NCI-H2029 treated with DMSO at 0.1 percent for 48 hours (cell line): ENCODE measurements at regions not wholly inside any gene's neighbourhood (a gene's known extent, or its start where the extent isn't known, plus 50 kb on each side); places are given as distances from the start of the nearest gene placed in this dataset.
"Not testable (repeated sequence)": the region's sequence is repeated elsewhere in the genome, so short reads cannot be mapped to it uniquely, and the experiment has no call there.

ENCODE experiments used
- DNase-seq: peaks from one replicate; lab custom pipeline; 2025; lab: John Stamatoyannopoulos, UW

- DNase-seq = no peak
These were observed 341.2 kb upstream of the MGAT4C start for GRCh38 chr12:86597431-86597830.

DNA sequence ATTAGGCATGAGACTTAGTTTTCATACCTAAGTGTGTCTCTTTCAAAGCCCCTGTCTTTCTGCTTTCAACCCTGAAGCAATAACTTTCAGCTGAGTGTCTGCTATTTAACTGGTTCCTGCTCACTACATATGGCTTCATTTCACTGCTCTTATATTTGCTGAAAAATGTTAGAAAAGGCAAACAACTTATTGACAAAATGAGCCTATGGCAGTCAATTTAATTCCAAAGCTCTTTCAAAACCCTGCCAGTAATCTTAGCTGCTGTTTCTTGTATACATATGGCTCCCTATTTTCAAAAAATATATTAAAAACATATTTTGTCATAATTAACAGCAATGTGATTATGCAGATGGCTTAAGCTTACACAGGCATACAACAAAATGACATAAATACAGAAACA is 334.1 kb upstream of the MGAT4C start:
- no peak for DNase-seq

GRCh38 chr12:86574143-86574542 is 318.0 kb upstream of the MGAT4C start:
- DNase-seq = no peak

DNA sequence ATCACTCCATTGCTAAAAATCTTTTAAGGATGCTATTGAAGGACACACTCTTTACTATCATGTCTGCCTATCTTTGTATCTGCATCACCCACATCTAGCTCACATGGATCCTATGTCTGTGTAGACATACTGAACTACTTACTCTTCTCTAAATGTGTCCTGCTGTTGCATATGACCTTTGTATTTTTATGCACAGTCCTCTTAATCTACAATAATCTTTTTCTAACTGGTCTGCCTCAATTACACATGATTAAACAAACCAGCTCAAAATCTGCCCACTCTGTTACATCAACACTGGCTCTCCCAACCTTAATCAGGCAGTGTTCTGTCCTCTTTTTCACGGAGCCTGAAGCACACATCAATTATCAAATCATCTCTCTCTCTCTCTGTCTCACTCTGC is 316.3 kb upstream of the MGAT4C start:
- no peak for DNase-seq

DNA sequence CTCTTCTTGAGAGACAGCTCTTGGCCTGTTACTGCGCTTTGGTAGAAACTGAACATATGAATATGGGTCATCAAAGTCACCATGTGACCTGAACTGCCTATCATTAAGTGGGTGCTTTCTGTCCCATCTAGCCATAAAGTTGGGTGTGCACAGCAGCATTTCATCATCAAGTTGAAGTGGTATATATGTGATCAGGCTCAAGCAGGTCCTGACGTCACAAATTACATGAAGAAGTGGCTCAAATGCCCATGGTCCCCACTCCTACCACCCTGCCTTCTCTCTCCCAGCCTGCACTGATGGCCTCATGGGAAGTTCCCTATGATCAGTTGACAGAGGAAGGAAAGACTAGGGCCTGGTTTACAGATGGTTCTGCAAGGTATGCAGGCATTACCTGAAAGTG is 308.8 kb upstream of the MGAT4C start:
- DNase-seq = no peak

- DNase-seq = not testable (repeated sequence)
These were observed 299.3 kb upstream of the MGAT4C start for GRCh38 chr12:86555491-86555890.

- no peak for DNase-seq
These were observed 295.0 kb upstream of the MGAT4C start for GRCh38 chr12:86551146-86551571.

DNA sequence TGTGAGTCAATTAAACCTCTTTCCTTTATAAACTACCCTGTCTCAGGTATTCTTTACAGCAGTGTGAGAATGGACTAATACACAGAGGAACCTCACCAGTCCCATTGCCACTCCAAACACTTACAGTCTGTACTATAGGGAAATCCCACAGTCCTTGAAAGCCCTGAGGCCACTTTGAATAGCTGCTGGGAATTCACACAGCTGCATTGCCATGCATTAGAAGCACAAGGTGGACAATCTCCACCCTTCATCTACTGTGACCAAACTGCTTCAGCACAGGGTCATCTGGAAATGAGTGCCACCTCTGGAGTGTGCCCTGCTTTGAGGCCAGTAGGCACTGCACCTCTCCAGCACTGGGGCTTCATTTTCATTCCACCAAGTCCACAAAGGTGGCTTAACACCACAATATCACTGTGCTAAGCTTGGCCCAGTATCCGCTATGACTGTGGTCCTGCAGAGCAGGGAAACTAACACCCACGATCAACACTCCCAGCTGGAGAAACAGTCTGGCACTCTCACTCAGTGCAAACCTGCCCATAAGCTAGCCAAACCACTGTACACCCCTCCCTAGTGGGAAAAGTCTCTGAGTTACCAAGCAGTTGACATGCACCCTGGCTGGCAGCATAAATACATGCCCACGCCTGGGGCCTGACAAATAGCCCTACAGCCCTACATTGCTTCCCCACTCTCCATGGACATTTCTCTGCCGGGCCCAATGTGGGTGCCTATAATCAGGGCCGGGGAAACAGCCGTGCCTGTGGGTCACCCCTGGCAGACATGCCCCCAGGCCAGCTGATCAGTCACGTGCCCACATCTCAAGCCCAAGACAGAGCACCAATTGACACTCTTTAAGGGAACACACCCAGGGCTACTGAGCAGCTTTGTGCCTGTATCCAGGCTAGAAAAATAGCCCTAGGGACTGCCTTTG is 294.3 kb upstream of the MGAT4C start:
- no peak for DNase-seq

DNA sequence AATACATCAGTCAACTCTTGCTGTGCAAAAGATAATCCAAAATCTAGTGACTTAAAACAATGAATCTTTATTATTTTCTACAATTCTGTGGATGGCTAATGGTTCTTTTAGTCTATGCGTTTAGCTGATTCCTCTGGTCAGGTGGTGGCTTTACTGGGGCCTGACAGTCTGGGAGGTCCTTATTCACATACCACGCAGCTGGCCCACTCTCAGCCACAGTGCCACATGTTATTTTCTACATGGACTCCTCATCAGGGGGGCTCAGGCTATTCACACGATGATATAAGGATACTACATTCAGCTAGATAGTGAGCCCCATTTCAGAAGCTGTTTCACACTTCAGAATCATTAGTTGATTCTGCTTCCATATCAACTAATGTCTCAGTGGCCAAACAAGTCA is 287.5 kb upstream of the MGAT4C start:
- no peak for DNase-seq

- DNase-seq = no peak
These were observed 274.9 kb upstream of the MGAT4C start for GRCh38 chr12:86530996-86531655.

DNA sequence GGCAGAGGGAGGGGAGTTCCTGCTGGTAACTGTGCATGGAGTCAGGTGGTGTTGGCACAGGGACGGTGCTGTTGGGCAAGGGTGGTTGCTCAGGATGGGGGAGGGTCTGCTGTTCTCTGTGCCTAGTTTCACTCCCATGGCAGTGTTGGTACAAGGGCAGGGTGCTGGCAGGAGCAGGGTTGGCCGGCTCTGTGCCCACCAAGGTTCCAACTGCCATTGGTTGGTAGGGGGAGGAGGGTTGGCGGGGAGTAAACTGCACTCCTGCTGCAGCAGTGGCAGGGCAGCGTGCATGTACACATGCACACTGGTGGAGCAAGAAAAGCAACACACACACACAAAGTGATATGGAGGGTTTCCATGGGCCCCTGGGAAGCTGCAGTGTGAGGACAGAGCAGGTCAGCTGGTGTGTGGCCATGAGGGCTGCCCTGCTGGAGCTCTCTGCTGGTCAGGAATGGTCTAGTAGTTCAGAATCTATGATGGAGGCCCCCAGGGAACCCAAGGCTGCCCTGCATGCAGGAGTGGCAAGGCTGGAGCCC is 269.9 kb upstream of the MGAT4C start:
- DNase-seq = no peak

DNA sequence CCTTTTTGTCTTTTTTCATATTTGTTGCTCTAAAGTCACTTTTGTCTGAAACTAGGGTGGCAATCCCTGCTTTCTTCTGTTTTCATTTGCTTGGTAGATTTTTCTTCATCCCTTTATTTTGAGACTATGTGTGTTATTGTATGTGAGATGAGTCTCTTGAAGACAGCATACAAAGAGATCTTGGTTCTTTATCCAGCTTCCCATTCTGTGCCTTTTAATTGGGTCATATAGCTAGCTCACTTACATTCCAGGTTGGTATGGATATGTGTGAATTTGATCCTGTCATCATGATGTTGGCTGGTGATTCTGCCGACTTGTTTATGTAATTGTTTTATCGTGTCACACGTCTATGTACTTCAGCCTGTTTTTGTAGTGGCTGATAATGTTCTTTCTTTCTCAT is 267.7 kb upstream of the MGAT4C start:
- no peak for DNase-seq

- no peak for DNase-seq
These were observed 265.7 kb upstream of the MGAT4C start for GRCh38 chr12:86521870-86522269.

- DNase-seq = no peak
These were observed 257.0 kb upstream of the MGAT4C start for GRCh38 chr12:86513226-86513625.

- no peak for DNase-seq
These were observed 240.4 kb upstream of the MGAT4C start for GRCh38 chr12:86496595-86496994.

- no peak for DNase-seq
These were observed 228.3 kb upstream of the MGAT4C start for GRCh38 chr12:86484473-86484872.

- no peak for DNase-seq
These were observed 217.0 kb upstream of the MGAT4C start for GRCh38 chr12:86473231-86473630.

GRCh38 chr12:86456776-86457175 is 200.6 kb upstream of the MGAT4C start:
- no peak for DNase-seq

DNA sequence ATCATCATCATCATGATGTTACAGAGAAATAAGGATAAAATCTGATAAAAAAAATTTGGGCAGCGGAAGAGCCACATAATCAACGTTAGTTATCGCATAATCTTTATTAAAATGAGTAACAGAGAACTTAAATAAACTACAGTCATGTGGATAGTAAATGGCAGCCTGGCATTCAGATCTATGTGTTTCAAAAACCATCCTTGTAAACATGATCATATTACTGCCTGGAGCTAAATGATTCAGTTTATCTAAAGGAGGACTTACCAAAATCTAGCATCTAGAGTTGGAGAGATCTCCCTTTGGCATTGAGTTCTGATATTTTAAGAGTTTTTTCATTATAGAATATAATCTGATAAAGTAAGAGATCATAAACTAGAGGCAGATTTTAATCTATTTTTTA is 200.1 kb upstream of the MGAT4C start:
- DNase-seq = no peak

GRCh38 chr12:86445356-86445755 is 189.2 kb upstream of the MGAT4C start:
- DNase-seq = no peak

GRCh38 chr12:86435053-86435452 is 178.9 kb upstream of the MGAT4C start:
- DNase-seq = peak; percentile 68

DNA sequence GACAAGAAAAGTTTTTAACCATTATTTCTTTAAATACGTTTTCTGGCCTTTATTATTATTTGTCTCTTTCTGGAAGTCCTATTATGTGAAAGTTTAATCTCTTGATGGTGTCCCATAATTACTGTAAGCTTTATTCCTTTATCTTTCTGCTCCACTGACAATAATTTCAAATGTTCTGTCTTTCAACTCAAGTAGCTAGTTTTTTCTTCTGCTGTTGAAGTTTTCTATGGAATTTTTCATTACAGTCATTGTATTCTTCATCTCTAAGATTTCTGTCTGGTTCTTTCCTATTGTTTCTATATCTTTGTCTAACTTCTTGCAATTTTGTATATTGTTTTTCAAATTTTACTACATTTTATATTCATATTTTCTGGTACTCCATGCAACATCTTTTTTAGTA is 173.6 kb upstream of the MGAT4C start:
- no peak for DNase-seq

DNA sequence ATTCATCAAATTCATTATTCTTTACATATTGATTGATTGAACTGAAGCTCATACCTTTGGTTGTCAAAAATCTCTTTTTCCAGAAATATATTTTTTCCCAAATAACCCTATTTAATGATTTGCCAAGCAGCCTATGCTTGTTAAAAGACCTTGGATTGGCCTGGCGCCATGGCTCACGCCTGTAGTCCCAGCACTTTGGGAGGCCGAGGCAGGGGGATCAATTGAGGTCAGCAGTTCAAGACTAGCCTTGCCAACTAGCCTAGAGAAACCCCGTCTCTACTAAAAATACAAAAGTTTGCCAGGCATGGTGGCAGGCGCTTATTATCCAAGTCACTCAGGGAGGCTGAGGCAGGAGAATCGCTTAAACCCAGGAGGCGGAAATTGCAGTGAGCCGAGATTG is 165.1 kb upstream of the MGAT4C start:
- no peak for DNase-seq
